ENCODE measurements at regions not wholly inside any gene's neighbourhood (a gene's known extent, or its start where the extent isn't known, plus 50 kb on each side); places are given as distances from the start of the nearest gene placed in this dataset.

DNA sequence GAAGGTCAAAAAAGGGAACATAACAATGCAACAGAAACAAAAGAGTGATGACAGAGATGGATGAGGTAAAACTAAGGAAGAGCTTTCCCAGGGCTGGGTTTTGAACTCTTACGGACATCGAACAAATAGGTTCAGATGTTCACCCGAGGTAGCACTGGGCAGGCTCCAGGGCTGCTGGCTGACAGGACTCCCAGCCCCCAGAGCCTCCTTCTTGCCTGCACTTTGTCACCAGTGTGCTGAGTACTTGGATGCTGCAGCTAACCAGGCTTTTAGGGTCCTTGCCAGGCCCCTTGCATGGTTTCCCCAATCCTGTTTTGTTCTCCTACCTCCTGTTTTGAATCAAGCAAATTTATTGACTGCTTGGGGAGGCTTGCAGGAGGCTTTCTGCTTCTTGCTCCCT, 322.9 kb downstream of the DYSF start (continued):
- TF ChIP-seq, protein P1, sequence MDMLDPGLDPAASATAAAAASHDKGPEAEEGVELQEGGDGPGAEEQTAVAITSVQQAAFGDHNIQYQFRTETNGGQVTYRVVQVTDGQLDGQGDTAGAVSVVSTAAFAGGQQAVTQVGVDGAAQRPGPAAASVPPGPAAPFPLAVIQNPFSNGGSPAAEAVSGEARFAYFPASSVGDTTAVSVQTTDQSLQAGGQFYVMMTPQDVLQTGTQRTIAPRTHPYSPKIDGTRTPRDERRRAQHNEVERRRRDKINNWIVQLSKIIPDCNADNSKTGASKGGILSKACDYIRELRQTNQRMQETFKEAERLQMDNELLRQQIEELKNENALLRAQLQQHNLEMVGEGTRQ (IDR thresholded peaks at IDR 0.05; ENCODE audit: low read length), result no peak
- no peak for TF ChIP-seq ASH2L (IDR thresholded peaks at IDR 0.05; ENCODE audit: low read length)
